GM04504 (cell line): ENCODE measurements at regions not wholly inside any gene's neighbourhood (a gene's known extent, or its start where the extent isn't known, plus 50 kb on each side); places are given as distances from the start of the nearest gene placed in this dataset.
A peak's percentile ranks its signal among the peaks of the same experiment; 100 is the strongest.

ENCODE experiments used
- DNase-seq: peaks from one replicate; pipeline ENCODE4 v3.0.0-alpha.2; 2012; ENCODE audit warnings: low read depth

DNA sequence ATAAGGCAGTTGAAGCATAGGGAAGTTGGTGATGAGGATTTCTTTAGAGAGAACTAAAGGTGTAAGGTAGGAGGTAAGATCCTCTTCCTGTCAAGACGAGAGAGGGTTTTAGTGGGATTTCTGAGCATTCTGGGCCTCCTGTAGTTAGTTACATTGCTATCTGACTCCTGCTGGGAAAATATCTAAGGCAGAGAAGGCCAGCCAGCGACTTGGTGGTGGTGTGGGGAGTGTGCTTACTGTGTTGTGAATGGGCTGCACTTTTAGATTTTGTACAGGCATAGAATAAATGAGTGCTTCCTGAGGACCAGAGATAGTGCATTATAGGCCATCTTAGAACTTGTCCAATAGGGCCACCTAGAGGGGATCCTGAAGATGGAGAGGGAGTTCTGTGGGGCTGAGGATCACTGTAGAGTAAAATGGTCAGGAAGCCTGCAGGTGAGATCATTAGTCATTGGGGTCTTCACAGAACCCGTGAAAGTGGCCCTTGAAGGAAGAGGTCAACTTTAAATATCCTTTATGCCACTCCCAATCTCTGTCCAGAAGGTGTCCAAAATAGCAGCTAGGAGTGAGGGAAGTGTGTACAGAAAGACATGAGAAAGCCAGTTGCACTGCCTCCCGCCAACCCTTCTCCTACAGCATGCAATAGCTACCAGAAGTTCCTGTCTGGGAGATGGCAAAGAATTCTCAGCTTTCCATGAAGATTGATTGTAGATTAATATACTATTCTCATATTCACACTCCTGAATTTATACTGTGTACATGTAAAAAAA is 266.6 kb downstream of the POLR1F start:
- peak; percentile 32 for DNase-seq

DNA sequence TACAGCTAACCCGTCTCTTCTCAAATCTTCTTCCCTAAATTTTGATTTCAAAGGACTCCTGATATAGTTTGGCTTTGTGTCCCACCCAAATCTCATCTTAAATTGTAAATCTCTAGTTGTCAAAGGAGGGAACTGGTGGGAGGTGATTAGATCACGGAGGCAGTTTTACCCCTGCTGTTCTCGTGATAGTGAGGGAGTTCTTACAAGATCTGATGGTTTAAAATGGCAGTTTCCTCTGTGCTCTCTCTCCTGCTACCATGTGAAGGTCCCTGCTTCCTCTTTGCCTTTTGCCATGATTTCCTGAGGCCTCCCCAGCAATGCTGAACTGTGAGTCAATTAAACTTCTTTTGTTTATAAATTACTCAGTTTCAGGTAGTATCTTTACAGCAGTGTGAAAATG is 269.3 kb downstream of the POLR1F start:
- no peak for DNase-seq

DNA sequence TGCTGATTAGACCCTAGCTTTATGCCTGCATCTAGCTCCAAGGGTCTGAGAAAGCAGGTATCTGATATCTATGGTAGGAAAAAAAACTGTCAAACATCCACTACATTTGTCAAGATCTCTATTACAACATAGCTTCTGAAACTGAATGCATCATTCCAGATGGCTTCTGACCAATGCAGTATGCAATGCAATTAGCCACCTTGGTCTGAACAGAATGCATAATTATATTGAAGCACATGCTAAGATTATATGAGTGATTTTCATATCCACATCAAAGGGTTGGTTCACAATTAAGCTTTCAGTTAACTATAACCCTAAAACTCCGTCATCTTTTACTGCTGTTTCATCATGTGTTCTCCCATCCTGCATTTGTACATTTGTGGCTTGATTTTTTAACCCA is 271.4 kb downstream of the POLR1F start:
- no peak for DNase-seq

DNA sequence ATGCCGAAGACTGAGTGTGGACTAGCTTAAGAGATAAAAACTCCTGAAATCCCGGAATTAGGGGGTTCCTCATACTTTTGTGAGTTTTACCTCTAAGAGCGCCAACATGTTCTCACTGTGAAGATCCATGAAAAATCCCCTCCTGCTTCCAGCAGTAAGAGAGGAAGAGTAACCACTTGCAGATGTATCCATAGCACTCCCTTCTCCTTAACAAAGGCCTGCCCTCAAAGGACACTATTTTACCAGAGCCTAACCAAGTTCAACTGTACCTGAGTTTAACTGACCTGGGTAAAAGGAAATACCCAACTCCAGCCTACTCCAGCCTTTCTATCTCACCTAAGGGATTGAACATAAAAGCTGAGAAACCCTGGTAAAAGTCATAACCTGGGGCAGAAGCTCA is 280.9 kb downstream of the POLR1F start:
- no peak for DNase-seq

DNA sequence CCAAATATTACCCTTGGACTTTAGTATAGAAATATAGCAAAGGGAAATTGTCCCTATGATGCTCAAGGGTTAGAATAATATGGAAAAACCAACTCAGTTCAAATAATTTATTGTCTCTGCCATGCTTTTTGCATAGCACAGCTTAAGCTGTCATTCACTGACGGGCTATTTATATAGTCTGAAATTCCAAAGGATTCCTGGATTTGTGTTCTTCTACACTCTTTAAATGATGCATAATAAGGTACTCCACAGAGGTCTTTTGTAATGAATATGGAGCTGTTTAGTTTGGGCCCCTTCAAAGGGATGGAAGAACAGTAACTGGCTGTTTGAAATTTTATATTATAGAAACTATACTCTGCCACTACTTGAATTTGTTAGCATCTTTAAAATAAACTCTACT is 276.6 kb upstream of the FERD3L start:
- DNase-seq: no peak

DNA sequence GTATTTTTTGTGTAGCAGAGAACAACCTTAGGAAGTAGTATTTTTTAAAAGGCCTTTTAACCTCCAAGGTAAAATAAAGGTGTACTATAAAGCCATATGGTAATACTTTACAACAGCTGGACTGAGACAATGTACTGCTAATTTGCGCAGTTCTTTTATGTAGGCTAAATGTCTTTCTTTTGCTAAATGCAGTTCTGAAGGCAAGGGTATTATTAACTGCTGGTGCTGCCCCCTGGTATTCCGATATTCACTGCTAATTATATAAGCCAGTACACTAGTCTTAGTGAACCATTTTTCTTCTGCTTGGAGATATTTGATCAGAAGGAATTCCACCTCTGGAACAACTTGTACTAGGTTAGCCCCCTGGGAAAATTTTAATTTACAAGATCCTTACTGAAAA is 272.0 kb upstream of the FERD3L start:
- DNase-seq: no peak

DNA sequence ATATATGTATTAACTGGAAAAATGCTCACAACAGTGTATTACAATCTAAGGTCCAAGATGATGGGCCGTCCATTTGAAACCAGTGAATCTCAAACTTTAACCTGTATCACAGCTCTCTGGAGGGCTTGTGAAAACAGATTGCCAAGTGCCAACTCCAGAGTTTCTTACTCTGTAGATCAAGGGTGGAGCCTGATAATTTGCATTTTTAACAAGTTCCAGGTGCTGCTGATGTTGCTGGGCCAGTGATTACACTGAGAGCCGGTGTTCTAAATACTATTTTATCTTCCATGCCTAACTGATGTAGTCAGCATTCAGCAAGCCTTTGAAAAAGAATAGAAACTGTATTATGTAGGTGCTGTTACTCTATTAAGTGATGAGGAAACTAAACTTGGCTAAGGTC is 269.9 kb upstream of the FERD3L start:
- DNase-seq: no peak

DNA sequence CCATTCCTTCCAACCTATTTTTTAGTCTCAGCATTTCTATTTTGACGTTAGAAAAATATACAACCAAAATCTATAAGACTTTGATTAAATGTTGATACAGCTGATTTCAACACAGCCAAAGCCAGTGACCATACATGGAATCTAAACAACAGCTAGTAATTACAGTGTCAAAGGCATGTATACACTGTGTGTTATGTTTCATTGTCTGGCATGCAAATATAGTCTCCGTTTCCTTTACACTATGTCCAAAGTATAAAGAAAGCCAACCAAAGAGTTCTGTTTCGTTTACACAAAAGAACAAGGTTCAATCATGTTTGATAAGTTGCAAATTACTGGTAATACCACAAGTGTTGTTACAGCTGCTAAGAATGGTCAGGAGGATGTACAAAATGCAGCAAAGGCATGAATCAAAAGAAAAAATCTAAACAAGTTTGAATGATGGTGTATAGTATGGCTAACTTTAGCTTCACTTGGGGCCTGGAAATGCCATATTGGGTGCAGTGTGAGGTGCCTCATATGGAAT is 268.3 kb upstream of the FERD3L start:
- DNase-seq: no peak

DNA sequence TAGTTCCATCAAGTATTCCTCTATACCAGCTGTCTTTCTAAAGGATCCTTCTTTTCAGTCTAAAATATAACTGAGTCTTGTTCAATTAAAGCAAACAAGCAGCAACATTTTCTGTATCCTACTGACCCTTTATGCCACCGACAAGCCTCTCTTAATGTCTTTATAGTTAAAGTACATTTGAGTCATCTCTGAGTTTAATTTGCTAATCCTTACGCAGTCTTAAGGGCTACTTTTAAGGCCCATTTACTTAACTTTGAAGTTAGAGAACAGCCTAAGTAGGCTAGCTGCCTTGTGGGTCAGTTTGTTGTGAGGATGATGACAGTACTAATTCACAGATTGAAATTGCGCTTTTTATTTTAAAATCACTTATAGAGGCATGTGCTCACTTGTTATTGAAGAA is 265.5 kb upstream of the FERD3L start:
- no peak for DNase-seq

DNA sequence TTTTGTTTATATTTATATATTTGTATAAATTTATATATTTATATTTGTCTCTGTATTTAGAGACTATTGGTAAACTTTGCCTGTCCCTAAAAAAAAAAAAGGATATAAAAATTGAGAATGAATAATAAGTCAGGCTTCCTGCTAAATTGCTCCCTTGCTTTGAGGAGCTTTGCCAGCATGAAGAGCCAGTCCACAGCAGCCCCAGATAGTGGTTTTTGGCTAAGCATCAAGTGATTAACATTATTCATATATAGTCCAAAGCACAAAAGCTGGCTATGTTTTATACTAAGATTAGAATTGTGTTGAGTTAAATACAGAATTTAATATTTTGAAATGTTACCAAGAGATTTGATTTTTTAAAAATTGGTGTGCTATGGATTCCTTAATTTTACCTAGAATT is 264.9 kb upstream of the FERD3L start:
- DNase-seq: no peak

DNA sequence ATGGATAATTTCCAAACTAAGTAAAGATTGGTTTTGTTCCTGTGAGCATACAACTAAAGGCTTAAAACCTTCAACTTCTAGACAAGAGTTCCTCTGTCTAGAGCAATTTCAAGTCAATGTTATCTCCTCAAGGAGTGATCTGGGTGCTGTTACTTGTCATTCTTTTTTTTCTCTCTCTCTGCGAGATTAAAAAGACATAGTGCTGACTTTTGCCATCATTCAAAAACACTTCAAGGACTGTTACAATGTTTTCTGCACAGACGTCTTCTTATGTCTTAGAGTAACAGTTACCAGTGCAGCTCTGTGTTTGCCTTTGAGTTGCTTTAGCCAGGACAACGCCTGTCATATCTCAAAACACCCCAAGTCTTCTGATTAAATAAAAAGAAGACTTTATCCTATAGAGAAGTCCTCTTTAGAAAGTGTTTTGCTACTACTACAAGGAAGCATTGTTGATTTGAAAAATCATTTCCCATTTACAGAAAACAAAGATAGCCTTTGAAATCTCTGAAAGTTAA is 263.5 kb upstream of the FERD3L start:
- no peak for DNase-seq

DNA sequence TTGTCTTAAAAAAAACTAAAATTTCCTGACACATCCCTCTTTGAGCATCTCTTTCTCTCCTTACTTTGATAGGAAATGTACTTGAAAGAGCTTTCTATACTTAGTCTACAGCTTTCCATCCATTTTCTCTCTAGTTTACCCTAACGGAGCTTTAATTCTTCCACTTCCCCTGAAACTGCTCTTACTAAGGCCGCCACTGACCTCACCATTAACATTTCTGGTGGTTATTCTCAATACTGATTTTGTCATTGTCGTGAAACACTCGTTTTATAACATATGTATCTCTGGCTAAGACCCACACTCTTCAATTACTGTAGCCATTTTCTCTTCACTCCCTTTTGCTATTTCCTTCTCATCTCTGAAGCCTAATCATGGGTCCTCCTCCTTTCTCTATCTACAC is 262.0 kb upstream of the FERD3L start:
- no peak for DNase-seq

DNA sequence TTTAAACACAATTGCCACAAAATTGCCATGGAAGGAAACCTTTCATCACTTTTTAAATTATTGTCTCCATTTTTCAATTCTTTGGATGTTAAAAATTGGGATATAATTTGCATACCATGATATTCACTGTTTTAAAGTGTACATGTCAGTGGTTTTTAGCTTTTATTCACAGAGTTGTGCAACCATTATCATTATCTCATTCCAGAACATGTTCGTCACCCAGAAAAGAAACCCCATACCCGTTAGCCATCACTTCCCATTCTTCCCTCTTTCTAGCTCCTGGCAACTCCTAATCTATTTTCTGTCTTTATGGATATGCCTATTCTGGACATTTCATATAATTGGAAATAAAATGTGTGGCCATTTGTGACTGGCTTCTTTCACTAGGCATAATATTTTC is 260.3 kb upstream of the FERD3L start:
- peak; percentile 10 for DNase-seq

DNA sequence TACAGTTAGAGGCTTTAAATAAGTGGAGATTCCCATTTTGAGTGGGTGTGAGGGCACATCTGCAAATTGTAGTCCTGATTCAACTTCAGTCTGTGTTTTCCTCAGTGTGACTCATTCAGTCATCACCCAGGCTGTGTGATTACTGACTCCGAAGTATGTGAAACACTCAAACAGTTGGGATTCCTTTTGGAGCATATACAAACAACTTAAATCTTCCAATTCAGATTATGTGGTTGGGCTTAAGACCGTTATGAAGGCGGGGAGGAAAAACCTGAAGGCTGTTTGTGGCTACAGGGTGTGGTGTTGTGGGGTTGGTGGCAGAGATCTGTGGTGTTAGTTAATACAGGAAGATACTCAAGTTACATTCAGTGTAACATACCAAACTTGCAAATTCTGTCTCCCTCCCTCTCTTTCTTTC is 259.7 kb upstream of the FERD3L start:
- peak; percentile 91 for DNase-seq

DNA sequence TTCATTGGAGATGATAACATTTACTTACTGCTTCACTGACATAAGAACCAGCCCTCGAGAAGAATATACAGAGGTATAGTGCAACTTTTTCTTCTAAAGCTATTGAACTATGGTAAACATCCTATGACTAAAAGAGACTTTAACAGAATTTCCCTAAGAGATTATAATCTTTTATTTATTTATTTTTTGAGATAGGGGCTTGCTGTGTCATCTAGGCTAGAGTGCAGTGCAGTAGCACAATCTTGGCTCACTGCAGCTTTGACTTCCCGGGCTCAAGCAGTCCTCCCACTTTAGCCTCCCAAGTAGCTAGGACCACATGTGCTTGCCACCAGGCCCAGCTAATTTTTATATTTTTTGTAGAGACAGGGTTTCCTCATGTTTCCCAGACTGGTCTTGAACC is 258.5 kb upstream of the FERD3L start:
- DNase-seq: no peak

DNA sequence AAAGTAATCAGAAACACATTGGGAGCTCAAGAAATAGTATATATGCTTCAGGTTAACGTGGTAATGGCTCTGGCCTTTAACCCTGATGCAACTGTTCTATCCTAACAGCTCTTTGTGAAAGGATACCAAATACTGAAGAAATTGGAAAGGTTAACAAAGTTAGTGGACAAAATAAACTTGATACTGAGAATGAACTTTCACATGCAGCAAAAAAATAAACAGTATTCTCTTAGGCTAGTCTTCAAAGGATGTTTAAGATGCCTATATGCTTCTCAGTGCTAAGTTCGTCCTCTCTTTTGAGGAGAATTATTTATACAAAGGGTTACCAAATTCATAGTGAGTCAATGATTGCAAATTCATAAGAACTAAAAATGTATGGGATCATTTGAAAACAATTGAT is 256.2 kb upstream of the FERD3L start:
- no peak for DNase-seq

DNA sequence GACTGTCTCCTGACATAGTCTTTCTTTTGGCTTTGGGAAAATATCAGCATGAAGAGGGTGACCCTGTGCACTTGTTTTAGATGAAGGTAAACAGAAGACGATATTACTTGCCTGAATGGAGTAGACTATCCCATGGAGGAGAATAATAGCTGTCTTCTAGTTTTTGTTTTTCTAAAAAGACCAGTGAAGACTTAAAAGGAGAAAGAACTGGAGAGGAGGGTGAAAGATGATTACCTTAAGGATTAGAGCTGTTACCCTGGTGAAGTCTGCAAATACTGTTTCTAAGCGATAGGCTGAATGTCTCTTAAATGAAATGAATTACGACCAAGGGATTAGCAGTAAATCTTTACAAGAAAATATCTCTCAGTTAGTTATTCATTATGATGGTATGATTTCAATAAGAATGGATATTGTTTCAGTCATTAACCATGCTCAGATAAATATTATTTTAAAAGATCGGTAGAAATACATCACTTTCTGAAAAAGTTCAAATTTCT is 255.6 kb upstream of the FERD3L start:
- no peak for DNase-seq

DNA sequence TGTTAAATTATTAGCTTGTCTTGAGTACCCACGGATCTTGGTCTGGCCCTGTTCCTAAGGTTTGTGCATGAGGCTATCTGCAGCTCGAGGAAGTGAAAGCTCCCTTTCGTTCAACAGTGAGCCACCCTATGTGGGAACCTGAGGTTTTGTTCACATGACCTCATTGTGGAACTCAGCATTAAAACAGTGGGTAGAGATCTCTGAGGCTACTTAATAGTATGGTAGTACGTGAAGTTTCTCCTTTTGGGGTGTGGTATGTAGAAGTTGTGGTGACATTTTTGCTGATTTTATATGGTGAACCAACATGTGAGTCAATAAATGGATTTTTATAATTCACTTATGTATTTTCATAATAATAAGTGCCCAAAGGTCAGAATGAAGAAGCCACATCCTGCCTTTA is 252.7 kb upstream of the FERD3L start:
- DNase-seq: no peak

DNA sequence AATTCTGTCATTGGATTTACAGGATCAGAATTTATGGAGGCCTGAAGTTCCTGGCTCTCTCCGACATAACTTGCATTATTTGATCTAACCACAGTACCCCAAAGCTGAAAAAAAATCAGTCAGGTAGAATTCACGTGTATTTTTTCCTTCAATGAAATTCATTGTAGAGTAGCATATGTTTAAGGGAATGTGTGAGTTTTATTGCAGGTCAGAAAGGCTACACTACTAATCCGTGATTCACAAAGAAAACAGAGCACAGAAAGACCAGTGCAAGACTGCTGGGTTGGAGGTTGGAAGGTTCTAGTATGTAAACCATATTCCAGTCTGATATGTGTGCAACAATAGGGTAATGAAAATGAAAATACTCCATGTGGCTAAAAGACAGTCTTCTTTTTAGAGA is 247.0 kb upstream of the FERD3L start:
- no peak for DNase-seq

DNA sequence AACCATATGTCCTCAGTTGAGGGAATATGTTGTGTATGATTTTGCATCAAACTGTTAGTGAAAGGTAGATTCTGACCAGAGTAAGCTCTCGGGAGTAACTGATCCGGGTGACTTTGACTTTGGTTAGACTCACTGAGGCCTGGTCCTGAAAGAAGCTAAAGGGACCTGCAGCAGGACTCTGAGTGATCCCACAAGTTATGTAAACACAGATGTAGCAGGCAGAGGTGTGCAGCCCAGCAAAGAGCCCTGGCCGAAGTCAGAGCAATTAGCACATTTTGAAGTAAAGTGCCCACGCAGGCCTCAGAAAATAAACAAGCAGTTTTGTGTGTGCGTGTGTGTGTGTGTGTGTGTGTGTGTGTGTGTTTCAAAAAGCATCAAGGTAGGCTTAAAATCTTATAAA is 245.6 kb upstream of the FERD3L start:
- no peak for DNase-seq

DNA sequence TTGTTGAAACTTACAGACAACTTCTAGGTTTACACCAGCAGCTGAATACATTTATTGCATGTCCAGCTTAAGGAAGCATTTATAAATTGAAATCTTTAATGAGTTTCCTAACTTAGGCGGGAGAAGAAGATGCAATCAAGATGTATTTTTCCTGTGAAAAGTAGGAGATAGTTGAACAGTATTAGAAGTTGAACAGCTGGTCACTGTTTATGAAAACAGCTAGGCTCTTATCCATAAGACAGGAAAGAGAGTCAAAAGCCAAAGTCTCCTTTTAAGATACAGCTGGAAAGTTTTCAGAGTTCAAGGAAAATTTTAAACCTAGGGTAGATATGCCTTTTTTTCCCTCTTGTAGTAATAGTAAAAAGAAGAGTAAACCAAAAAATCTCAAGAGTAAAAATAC is 236.1 kb upstream of the FERD3L start:
- DNase-seq: no peak

DNA sequence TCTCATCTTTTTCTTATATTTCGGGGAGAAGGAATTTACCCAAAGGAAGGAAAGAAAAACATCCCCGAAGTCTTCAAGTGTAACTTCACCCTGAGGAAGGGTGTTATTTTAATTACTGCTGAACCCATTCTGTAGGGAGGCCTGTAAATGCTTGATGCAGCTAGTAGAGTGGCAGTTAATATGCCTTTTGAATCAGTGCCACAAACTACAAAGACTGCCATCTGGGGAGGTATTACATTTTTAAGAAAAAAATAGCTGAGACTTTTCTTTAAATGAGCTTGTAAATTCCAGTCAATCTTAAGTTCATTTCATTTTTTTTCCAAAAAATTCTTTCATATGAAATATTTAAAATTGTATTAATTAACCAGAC is 233.1 kb upstream of the FERD3L start:
- DNase-seq: no peak

DNA sequence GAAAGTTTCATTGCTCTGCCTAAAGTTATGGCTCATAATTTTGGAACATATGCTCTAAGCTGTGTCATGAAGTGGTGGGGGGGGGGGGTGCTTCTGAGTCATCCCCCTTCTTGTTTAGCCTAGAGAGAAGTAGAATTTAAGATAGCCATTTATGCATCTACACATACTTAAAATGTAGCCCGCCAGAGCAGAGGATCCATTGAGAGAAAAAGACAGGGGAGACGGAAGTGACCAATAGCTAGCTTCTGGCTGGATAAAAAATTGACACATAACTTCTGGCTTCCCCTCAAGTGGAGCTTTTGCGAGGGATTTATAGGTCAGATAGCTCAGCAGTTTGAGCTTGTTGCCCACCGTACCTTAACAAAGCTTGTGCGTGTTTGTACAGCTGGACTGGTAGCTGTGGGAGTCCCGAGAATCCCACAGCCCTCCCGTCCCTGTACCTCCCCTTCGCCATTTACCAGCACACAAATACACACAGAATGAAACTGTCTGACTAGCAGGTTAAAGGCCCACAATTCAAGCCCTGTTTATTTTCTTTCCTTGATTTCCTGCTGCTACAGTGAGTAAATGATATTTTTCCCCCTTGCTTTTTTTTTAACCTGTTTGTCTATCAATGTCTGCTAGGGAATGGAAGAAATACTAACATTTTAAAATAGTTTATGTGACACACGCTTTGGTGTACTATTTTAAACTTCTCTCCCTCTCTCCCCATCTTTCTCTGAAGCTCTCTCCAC is 232.6 kb upstream of the FERD3L start:
- no peak for DNase-seq
